GM21825 (cell line): ENCODE measurements at regions not wholly inside any gene's neighbourhood (a gene's known extent, or its start where the extent isn't known, plus 50 kb on each side); places are given as distances from the start of the nearest gene placed in this dataset.

Experiments used
- ATAC-seq: cut with Tn5 transposase; IDR thresholded peaks from one replicate; pipeline ENCODE4 v1.9.1; 2021; ENCODE audit warnings: mild to moderate bottlenecking, moderate library complexity; ENCODE audit not compliant: unreplicated experiment

GRCh38 chr3:178146406-178146831 is 389.8 kb upstream of the KCNMB2 start:
- ATAC-seq, result no peak

- ATAC-seq, result no peak
Measured at GRCh38 chr3:178147001-178147400, 389.2 kb upstream of the KCNMB2 start.

- ATAC-seq, result no peak
Measured at GRCh38 chr3:178152031-178152806, 384.0 kb upstream of the KCNMB2 start.

- no peak for ATAC-seq
Measured at GRCh38 chr3:178152988-178153387, 383.2 kb upstream of the KCNMB2 start.

GRCh38 chr3:178155521-178155920 is 380.7 kb upstream of the KCNMB2 start:
- ATAC-seq, result no peak

- no peak for ATAC-seq
Measured at GRCh38 chr3:178156301-178156700, 379.9 kb upstream of the KCNMB2 start.

- no peak for ATAC-seq
Measured at GRCh38 chr3:178159691-178160220, 376.5 kb upstream of the KCNMB2 start.

GRCh38 chr3:178169421-178169820 is 366.8 kb upstream of the KCNMB2 start:
- no peak for ATAC-seq

GRCh38 chr3:178170698-178171535 is 365.3 kb upstream of the KCNMB2 start:
- ATAC-seq, result no peak

GRCh38 chr3:178172121-178172520 is 364.1 kb upstream of the KCNMB2 start:
- no peak for ATAC-seq

- no peak for ATAC-seq
Measured at GRCh38 chr3:178174201-178174915, 361.9 kb upstream of the KCNMB2 start.

GRCh38 chr3:178181088-178181487 is 355.1 kb upstream of the KCNMB2 start:
- ATAC-seq, result no peak

GRCh38 chr3:178181784-178182183 is 354.5 kb upstream of the KCNMB2 start:
- ATAC-seq, result no peak

GRCh38 chr3:178182337-178182779 is 353.9 kb upstream of the KCNMB2 start:
- no peak for ATAC-seq

- ATAC-seq, result no peak
Measured at GRCh38 chr3:178184833-178185232, 351.4 kb upstream of the KCNMB2 start.

- ATAC-seq, result no peak
Measured at GRCh38 chr3:178186666-178187065, 349.6 kb upstream of the KCNMB2 start.

GRCh38 chr3:178189854-178190253 is 346.4 kb upstream of the KCNMB2 start:
- no peak for ATAC-seq

GRCh38 chr3:178193846-178194245 is 342.4 kb upstream of the KCNMB2 start:
- no peak for ATAC-seq

GRCh38 chr3:178194539-178194938 is 341.7 kb upstream of the KCNMB2 start:
- no peak for ATAC-seq

GRCh38 chr3:178195824-178196223 is 340.4 kb upstream of the KCNMB2 start:
- ATAC-seq, result no peak

GRCh38 chr3:178198329-178198728 is 337.9 kb upstream of the KCNMB2 start:
- no peak for ATAC-seq
